IMR-90 (cell line): ENCODE measurements at regions not wholly inside any gene's neighbourhood (a gene's known extent, or its start where the extent isn't known, plus 50 kb on each side); places are given as distances from the start of the nearest gene placed in this dataset.

Experiments
- CEBPB ChIP-seq: IDR thresholded peaks from 2 replicates; pipeline ENCODE4 v1.6.1; 2012; ENCODE audit warnings: low read depth, low read length, improper control_type of control experiment
- POLR2A ChIP-seq: IDR thresholded peaks from 2 replicates; pipeline ENCODE4 v1.6.1; 2012; ENCODE audit warnings: mild to moderate bottlenecking, low read depth, low read length
- RFX5 ChIP-seq: IDR thresholded peaks from 2 replicates; pipeline ENCODE4 v1.8.0; 2012; ENCODE audit warnings: low read depth, mild to moderate bottlenecking, low read length, moderate library complexity
- TF ChIP-seq, protein P1 (sequence below): conservative IDR thresholded peaks from 2 replicates; pipeline ENCODE4 v1.5.1; 2012; ENCODE audit warnings: mild to moderate bottlenecking, low read depth, low read length, improper control_type of control experiment

- TF ChIP-seq POLR2A (no peak), CEBPB (no peak), RFX5 (no peak)
- TF ChIP-seq, protein P1, sequence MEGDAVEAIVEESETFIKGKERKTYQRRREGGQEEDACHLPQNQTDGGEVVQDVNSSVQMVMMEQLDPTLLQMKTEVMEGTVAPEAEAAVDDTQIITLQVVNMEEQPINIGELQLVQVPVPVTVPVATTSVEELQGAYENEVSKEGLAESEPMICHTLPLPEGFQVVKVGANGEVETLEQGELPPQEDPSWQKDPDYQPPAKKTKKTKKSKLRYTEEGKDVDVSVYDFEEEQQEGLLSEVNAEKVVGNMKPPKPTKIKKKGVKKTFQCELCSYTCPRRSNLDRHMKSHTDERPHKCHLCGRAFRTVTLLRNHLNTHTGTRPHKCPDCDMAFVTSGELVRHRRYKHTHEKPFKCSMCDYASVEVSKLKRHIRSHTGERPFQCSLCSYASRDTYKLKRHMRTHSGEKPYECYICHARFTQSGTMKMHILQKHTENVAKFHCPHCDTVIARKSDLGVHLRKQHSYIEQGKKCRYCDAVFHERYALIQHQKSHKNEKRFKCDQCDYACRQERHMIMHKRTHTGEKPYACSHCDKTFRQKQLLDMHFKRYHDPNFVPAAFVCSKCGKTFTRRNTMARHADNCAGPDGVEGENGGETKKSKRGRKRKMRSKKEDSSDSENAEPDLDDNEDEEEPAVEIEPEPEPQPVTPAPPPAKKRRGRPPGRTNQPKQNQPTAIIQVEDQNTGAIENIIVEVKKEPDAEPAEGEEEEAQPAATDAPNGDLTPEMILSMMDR, result no peak
Observed at GRCh38 chr18:65288908-65289307, 461.9 kb upstream of the CDH7 start.
